Posterior cingulate gyrus (tissue), 11 donors: ENCODE measurements at regions not wholly inside any gene's neighbourhood (a gene's known extent, or its start where the extent isn't known, plus 50 kb on each side); places are given as distances from the start of the nearest gene placed in this dataset.

Experiments
- DNase-seq, 10 donors: peaks; one replicate each; pipeline versions ENCODE4 v3.0.0 to v3.0.0-alpha.2; 2020 to 2021; ENCODE audit warnings: mixed read lengths in 3 of 10
- intact Hi-C: fragments of 100-400 bp; cut with DNase I; formaldehyde crosslinking; loops from one replicate; pipeline ENCODE4 v1.15.1; 2023

GRCh38 chr9:25613709-25614108, 64.5 kb downstream of the TUSC1 start:
- intact Hi-C loops: no loop called here
- DNase-seq: no peak

- no peak for DNase-seq
- intact Hi-C loops: no loop called here
Measured at GRCh38 chr9:25603106-25603505, 75.1 kb downstream of the TUSC1 start.

GRCh38 chr9:25602400-25603044, 75.7 kb downstream of the TUSC1 start:
- intact Hi-C loops: no loop called here
- no peak for DNase-seq

GRCh38 chr9:25600501-25600900, 77.7 kb downstream of the TUSC1 start:
- intact Hi-C loops: no loop called here
- no peak for DNase-seq

- intact Hi-C loops: no loop called here
- no peak for DNase-seq
Measured at GRCh38 chr9:25584611-25585010, 93.6 kb downstream of the TUSC1 start.

GRCh38 chr9:25573281-25573680, 105.0 kb downstream of the TUSC1 start:
- intact Hi-C loops: no loop called here
- DNase-seq: no peak

- intact Hi-C loops: no loop called here
- no peak for DNase-seq
Measured at GRCh38 chr9:25571491-25571890, 106.8 kb downstream of the TUSC1 start.

- intact Hi-C loops: no loop called here
- DNase-seq: no peak
Measured at GRCh38 chr9:25570802-25571201, 107.4 kb downstream of the TUSC1 start.

- intact Hi-C loops: no loop called here
- no peak for DNase-seq
Measured at GRCh38 chr9:25562101-25562500, 116.1 kb downstream of the TUSC1 start.

GRCh38 chr9:25557645-25558300, 120.5 kb downstream of the TUSC1 start:
- intact Hi-C loops: no loop called here
- no peak for DNase-seq

GRCh38 chr9:25556540-25556939, 121.7 kb downstream of the TUSC1 start:
- intact Hi-C loops: no loop called here
- no peak for DNase-seq

- intact Hi-C loops: no loop called here
Measured at GRCh38 chr9:25548847-25549246, 129.4 kb downstream of the TUSC1 start.

GRCh38 chr9:25543806-25544205, 134.4 kb downstream of the TUSC1 start:
- intact Hi-C loops: no loop called here
- DNase-seq: no peak

More at GRCh38 chr9:25548847-25549246, 129.4 kb downstream of the TUSC1 start:
- DNase-seq: no peak

GRCh38 chr9:25542319-25542718, 135.9 kb downstream of the TUSC1 start:
- no peak for DNase-seq
- intact Hi-C loops: no loop called here

- DNase-seq: no peak
- intact Hi-C loops: no loop called here
Measured at GRCh38 chr9:25537808-25538207, 140.4 kb downstream of the TUSC1 start.

GRCh38 chr9:25519286-25519685, 159.0 kb downstream of the TUSC1 start:
- intact Hi-C loops: no loop called here
- no peak for DNase-seq

- DNase-seq: no peak
- intact Hi-C loops: no loop called here
Measured at GRCh38 chr9:25517701-25518100, 160.5 kb downstream of the TUSC1 start.

- intact Hi-C loops: no loop called here
- no peak for DNase-seq
Measured at GRCh38 chr9:25513509-25514033, 164.7 kb downstream of the TUSC1 start.

GRCh38 chr9:25505644-25506043, 172.6 kb downstream of the TUSC1 start:
- DNase-seq: no peak
- intact Hi-C loops: no loop called here

- intact Hi-C loops: no loop called here
- no peak for DNase-seq
Measured at GRCh38 chr9:25481372-25481771, 196.9 kb downstream of the TUSC1 start.

- DNase-seq: no peak
- intact Hi-C loops: no loop called here
Measured at GRCh38 chr9:25480696-25481095, 197.5 kb downstream of the TUSC1 start.

- no peak for DNase-seq
- intact Hi-C loops: no loop called here
Measured at GRCh38 chr9:25472681-25473080, 205.6 kb downstream of the TUSC1 start.
